CD4-positive, alpha-beta T cell treated with Interleukin-6 for 4 hours (primary cell): ENCODE measurements at regions not wholly inside any gene's neighbourhood (a gene's known extent, or its start where the extent isn't known, plus 50 kb on each side); places are given as distances from the start of the nearest gene placed in this dataset.

Experiments used
- DNase-seq: peaks from one replicate; pipeline ENCODE4 v3.0.0-alpha.2; 2020; ENCODE audit warnings: mixed read lengths

- no peak for DNase-seq
Measured at GRCh38 chr17:72414032-72414396, 293.2 kb downstream of the SOX9 start.

- DNase-seq: no peak
Measured at GRCh38 chr17:72414967-72415853, 294.4 kb downstream of the SOX9 start.

GRCh38 chr17:72416054-72416675 lies 295.3 kb downstream of the SOX9 start:
- no peak for DNase-seq

- no peak for DNase-seq
Measured at GRCh38 chr17:72416905-72417304, 296.1 kb downstream of the SOX9 start.

DNA sequence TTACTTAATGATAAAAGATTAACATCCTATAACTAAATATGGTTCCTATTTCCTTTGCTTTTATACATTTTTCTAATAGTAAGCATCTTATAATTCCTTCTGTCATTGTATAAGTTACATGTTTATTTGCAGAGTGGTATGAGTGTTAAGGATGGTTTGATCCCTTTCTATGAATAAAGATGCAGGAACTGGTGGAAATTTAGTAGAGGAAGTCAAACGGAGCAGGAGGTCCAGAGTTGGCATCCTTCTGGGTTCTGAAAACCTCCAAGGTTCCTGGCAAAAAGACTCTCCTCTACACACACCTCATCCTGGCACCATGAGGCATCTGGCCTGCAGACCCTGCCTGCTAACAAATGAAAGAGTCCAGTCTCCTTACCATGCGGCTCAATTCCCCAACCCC lies 296.8 kb downstream of the SOX9 start:
- no peak for DNase-seq

DNA sequence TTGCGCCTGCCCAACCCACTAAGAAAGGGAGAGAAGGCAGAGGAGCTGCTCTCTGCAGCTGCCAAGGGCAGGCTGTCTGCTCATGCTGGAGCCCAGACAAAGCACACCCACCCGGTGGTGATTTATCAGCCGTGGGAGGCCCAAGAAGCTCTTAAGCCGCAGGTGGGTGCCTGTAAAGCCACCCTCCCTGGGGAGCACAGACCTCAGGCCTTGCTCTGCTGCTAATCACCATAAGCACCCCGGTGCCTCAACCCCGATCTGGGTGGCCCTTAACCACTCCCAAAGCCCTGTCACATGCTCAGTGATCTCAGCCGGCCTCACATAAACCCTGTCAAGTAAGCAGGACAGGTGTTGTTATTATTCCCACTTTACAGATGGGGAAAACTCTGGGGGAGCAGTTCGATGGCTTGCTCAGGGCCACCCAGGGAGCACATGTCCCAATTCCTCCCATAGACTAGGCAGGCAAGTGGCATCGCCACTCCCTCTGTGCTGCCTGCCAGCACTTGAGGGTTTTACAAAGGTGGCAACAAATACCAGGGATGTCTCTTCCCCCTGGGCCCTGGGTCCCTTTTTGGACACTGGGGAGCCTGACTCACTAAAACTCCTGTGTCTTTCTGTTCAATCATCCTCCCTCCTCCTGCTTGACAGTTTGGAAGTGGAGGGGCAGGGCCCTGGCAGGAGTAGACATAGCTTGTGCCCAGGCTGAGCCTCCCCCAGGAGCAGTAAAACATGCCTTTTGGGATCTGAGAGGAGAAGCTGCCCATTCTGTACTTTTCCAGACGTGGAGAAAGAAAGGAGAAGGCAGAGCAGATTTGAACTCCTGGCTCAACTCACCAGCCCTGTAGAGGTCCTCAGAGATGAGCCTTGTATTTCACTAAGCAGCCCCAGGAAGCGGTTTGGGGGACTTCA lies 299.3 kb downstream of the SOX9 start:
- no peak for DNase-seq

DNA sequence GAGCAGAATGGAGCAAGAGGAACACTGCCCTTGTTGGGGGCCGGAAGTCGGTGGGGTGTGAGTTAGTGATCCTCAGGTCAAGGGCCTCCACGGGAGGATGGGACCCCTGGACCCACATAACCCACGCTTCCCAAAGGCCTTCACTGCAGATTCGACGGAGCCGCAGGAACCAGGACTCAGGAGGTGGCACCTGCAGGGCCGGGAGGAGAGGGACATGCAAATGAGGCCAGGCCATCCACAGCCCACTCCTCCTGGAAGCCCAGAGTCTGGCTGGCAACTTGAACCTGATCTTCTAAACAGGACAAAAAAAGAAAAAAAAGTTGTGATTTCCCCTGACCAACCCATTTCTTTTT lies 299.9 kb downstream of the SOX9 start:
- no peak for DNase-seq

DNA sequence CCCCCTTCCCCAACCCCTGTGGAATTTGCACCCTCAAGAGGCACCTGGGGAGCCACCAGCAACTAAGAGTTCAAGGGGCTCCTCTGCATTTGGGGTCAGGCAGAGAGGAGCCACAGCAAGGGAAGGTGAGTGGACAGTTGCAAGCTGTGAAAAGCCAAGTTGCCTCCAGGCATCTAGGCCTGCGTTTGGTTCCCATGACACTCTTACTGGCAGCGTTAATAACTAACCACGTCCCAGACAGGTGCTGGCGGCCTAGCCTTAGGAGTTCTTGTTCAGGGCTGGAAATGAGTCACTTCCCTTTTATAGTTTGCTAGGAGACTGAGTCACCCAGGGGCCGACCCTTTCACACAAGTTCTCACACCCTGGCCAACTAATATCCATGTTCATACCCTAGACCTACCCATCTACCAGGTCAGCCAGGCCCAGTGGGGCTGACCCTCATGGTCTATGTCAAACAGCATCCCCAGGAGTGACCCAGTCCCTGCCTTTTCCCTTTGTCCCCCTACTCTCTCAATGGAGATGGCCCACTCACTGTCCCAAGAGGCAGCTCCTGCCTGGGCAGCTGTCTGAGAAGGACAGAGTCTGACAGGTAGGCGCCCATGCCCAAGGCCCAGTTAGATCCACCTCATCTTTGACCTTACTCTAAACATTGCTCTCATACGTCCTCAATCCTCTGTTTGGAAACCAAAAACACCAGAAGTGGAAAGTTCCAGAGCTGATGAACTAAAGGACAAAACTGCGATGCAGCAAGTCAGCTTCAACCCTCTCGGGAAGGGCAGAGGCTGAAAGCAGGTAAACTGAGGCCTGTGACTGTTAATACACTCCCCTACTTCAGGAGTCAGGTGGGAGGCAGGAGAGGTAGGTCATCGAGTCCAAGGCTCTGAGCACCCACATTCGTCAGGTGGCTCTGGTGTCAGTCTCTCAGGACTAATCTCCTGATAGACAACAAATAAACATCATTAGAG lies 300.6 kb downstream of the SOX9 start:
- DNase-seq: peak; percentile 33

DNA sequence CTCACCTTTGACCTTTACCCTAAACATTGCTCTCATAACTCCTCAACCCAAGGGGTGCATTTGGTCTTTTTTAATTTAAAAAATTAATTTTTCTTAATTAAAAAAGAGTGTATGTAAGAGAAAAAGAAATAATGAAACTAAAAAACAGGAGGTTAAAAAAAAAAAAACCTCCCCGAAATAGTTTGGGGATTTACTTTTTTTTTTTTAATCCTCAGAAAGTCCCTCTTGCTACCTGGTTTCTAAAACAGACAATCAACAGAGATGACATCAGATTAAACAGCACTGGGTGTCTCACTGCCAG lies 301.3 kb downstream of the SOX9 start:
- DNase-seq: no peak

- peak; percentile 10 for DNase-seq
Measured at GRCh38 chr17:72422505-72423285, 301.9 kb downstream of the SOX9 start.

GRCh38 chr17:72423286-72423589 lies 302.4 kb downstream of the SOX9 start:
- no peak for DNase-seq

GRCh38 chr17:72423718-72424117 lies 302.9 kb downstream of the SOX9 start:
- no peak for DNase-seq

- DNase-seq: no peak
Measured at GRCh38 chr17:72424505-72425117, 303.8 kb downstream of the SOX9 start.

- no peak for DNase-seq
Measured at GRCh38 chr17:72425133-72425793, 304.4 kb downstream of the SOX9 start.

DNA sequence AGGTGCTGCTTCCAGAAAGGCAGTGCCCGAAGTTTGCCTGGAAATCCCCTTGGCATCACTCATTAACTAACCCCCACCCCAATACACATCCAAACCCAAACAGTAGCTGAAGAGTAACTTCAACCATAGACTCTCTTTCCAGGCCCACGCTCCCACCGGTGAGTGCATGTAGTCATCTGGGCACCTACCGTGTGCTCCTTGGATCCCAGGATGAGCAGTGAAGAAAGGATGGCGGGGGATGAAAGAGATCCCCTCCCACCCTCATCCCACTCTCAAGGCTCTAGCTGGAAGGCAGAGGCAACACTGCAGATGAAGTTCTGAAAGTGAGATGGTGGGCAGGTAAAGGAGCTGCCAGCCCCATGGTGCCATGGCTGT lies 305.0 kb downstream of the SOX9 start:
- no peak for DNase-seq

DNA sequence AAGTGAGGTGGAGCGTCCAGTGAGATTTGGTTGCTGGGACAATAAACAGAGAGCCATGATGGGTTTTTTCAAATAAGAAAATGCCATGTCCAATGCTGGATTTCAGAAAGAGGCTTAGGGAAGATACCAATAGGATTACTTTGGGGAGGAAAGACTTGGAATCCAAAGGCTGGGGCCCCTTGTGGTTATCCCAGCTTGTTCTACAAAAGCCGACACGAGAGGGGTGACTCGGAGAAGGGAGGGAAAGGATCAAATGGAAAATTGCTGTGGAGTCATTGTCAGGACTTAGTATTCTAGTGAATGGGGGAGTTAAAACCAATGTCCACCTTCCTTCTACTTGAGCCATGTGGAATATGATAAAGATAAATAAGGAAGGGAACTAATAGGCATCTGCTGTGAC lies 305.5 kb downstream of the SOX9 start:
- DNase-seq: no peak

GRCh38 chr17:72426948-72427760 lies 306.3 kb downstream of the SOX9 start:
- no peak for DNase-seq

- DNase-seq: no peak
Measured at GRCh38 chr17:72427761-72428109, 306.9 kb downstream of the SOX9 start.

GRCh38 chr17:72429066-72429638 lies 308.3 kb downstream of the SOX9 start:
- DNase-seq: no peak
